22Rv1 (cell line): ENCODE measurements at regions not wholly inside any gene's neighbourhood (a gene's known extent, or its start where the extent isn't known, plus 50 kb on each side); places are given as distances from the start of the nearest gene placed in this dataset.

Experiments
- CTCF ChIP-seq: fragments of 450-650 bp; IDR thresholded peaks from 2 replicates; pipeline ENCODE4 v1.5.1; 2017; ENCODE audit warnings: mild to moderate bottlenecking
- ZFX ChIP-seq: fragments of 450-650 bp; IDR thresholded peaks from 2 replicates; pipeline ENCODE4 v1.6.1; 2017; ENCODE audit warnings: antibody characterized with exemption, borderline replicate concordance

GRCh38 chr14:53751650-53752049 lies 205.0 kb downstream of the BMP4 start:
- TF ChIP-seq CTCF (no peak), ZFX (no peak)
